Karpas-422 (cell line): ENCODE measurements at regions not wholly inside any gene's neighbourhood (a gene's known extent, or its start where the extent isn't known, plus 50 kb on each side); places are given as distances from the start of the nearest gene placed in this dataset.

Experiments used
- DNase-seq: peaks from one replicate; pipeline ENCODE4 v3.0.0-alpha.2; 2015
- H2AFZ ChIP-seq: fragments of 200-600 bp; sonication (generic); 2 replicates; pipeline ENCODE4 v1.6.1; 2014; ENCODE audit warnings: antibody characterized with exemption, low read length, mixed read lengths
- H3K27ac ChIP-seq: fragments of 200-600 bp; sonication (generic); 2 replicates; pipeline ENCODE4 v1.5.1; 2014; ENCODE audit warnings: mild to moderate bottlenecking, low read length, moderate library complexity
- H3K27me3 ChIP-seq: fragments of 200-600 bp; sonication (generic); 2 replicates; pipeline ENCODE4 v1.6.1; 2014; ENCODE audit warnings: low read length, mixed read lengths
- H3K36me3 ChIP-seq: fragments of 200-600 bp; sonication (generic); 2 replicates; pipeline ENCODE4 v1.6.1; 2014; ENCODE audit warnings: low read length, mixed read lengths; ENCODE audit not compliant: insufficient read depth
- H3K4me1 ChIP-seq: fragments of 200-600 bp; sonication (generic); 2 replicates; pipeline ENCODE4 v1.6.1; 2014; ENCODE audit warnings: mild to moderate bottlenecking, low read length, mixed read lengths
- H3K4me2 ChIP-seq: fragments of 200-600 bp; sonication (generic); 2 replicates; pipeline ENCODE4 v1.6.1; 2014; ENCODE audit warnings: low read length, low read depth, mild to moderate bottlenecking; ENCODE audit not compliant: poor library complexity, severe bottlenecking
- H3K4me3 ChIP-seq: fragments of 200-600 bp; sonication (generic); 2 replicates; pipeline ENCODE4 v1.5.1; 2014; ENCODE audit warnings: mild to moderate bottlenecking, antibody characterized with exemption, low read length, mixed read lengths
- H3K79me2 ChIP-seq: fragments of 200-600 bp; sonication (generic); 2 replicates; pipeline ENCODE4 v1.6.1; 2014; ENCODE audit warnings: mild to moderate bottlenecking, low read length, mixed read lengths
- H3K9ac ChIP-seq: fragments of 200-600 bp; sonication (generic); 2 replicates; pipeline ENCODE4 v1.6.0; 2014; ENCODE audit warnings: low read length
- H3K9me2 ChIP-seq: fragments of 200-600 bp; sonication (generic), shearing (Covaris generic); replicated peaks from 2 replicates; pipeline ENCODE4 v1.6.0; 2014; ENCODE audit warnings: mild to moderate bottlenecking, low read length, moderate library complexity; ENCODE audit not compliant: insufficient read depth
- H3K9me3 ChIP-seq: fragments of 300-700, 200-600 bp; sonication (generic); 2 replicates; pipeline ENCODE4 v1.6.1; 2014; ENCODE audit warnings: low read length, mixed read lengths
- H4K20me1 ChIP-seq: fragments of 200-600 bp; sonication (generic); 2 replicates; pipeline ENCODE4 v1.6.1; 2014; ENCODE audit warnings: mild to moderate bottlenecking, antibody characterized with exemption, low read length, low read depth; ENCODE audit not compliant: insufficient read depth

- peak; percentile 69 for DNase-seq
- H3K27ac ChIP-seq = no peak overlapping the region
Observed at GRCh38 chr12:19647806-19648556, 208.7 kb downstream of the AEBP2 start.

DNA sequence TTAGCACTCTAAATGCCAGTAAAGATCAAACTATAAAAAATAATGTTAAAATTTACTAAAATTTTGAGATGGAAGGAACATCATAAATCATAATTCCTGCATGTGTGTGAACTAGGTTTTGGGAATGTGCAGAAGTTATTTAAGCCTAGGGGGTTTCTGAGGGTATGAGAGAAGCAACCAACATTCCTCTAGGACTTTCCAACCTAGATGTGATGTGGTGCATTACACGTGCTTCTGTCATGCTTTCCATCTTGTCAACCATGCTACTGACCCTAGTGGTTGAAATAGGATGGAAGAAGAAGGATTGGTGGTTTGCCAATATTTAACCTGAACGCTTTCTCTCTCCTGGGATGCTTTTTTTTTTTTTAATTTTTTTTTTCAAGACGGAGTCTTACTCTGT is 209.3 kb downstream of the AEBP2 start:
- Histone ChIP-seq H3K4me1 (peaks cover 9% of the 10 kb centered on the region), H3K27ac (no peak overlapping the region), H3K27me3 (no peaks in the 10 kb centered on the region), H3K9me2 (no peaks in the 10 kb centered on the region), H2AFZ (0 out of 2 replicates have a peak overlapping the region, but pooled peaks have one; percentile 49), H3K4me3 (no peak overlapping the region), H3K36me3 (no peaks in the 10 kb centered on the region), H3K9me3 (no peaks in the 10 kb centered on the region), H4K20me1 (no peaks in the 10 kb centered on the region), H3K9ac (no peak overlapping the region), H3K79me2 (no peaks in the 10 kb centered on the region), H3K4me2 (no peak overlapping the region)
- no peak for DNase-seq

More at GRCh38 chr12:19647806-19648556, 208.7 kb downstream of the AEBP2 start:
- Histone ChIP-seq H3K4me3 (no peak overlapping the region), H4K20me1 (no peaks in the 10 kb centered on the region), H3K9me2 (no peaks in the 10 kb centered on the region), H3K9me3 (no peaks in the 10 kb centered on the region), H3K9ac (no peak overlapping the region), H3K4me1 (peaks cover 9% of the 10 kb centered on the region), H3K36me3 (no peaks in the 10 kb centered on the region), H3K4me2 (peak overlapping the region; percentile 36), H3K27me3 (no peaks in the 10 kb centered on the region), H3K79me2 (no peaks in the 10 kb centered on the region), H2AFZ (peak overlapping the region; percentile 49)

GRCh38 chr12:19652386-19652785 is 213.1 kb downstream of the AEBP2 start:
- Histone ChIP-seq H3K9me3 (no peaks in the 10 kb centered on the region), H3K27me3 (no peaks in the 10 kb centered on the region), H3K9ac (no peak overlapping the region), H3K27ac (no peak overlapping the region), H3K79me2 (no peaks in the 10 kb centered on the region), H3K4me3 (no peak overlapping the region), H4K20me1 (no peaks in the 10 kb centered on the region), H3K9me2 (no peaks in the 10 kb centered on the region), H3K4me1 (peaks cover 9% of the 10 kb centered on the region), H2AFZ (no peak overlapping the region), H3K4me2 (no peak overlapping the region), H3K36me3 (no peaks in the 10 kb centered on the region)
- no peak for DNase-seq

GRCh38 chr12:19654650-19655376 is 215.5 kb downstream of the AEBP2 start:
- Histone ChIP-seq H4K20me1 (no peaks in the 10 kb centered on the region), H3K27ac (no peak overlapping the region), H2AFZ (no peak overlapping the region), H3K36me3 (no peaks in the 10 kb centered on the region), H3K9me3 (no peaks in the 10 kb centered on the region), H3K27me3 (no peaks in the 10 kb centered on the region), H3K4me3 (no peak overlapping the region), H3K4me1 (no peaks in the 10 kb centered on the region), H3K9ac (no peak overlapping the region), H3K4me2 (no peak overlapping the region), H3K79me2 (no peaks in the 10 kb centered on the region), H3K9me2 (no peaks in the 10 kb centered on the region)
- DNase-seq = peak; percentile 32

DNA sequence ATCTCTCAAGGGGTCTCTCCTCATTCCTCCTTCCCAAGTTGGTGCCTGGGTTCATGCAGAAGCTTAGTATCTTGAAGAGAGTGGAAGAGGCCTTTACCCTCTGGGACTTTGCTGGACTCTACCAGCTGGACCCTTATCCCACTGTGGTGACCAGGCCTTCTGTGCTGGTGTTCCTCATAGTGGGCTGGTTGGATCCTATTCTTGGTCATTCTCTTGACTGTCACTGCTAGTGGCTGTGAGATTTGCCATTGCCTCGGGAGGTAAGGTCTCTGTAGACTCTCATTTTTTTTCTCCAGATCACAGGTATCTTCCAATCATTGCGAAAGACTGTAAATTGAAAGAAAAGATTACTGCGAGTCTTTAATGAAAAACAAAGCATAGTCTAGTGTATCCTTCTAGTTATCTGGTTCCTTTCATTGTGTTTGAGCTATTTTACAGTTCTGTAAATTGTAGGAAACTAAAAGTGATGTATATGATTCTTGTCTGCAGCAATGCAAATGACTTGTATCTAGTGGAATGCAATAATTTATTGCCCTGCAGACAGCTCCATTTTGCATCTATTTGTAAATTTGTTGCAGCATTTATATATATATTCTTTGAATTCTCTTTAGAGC is 217.9 kb downstream of the AEBP2 start:
- H3K4me3 ChIP-seq = no peak overlapping the region
- no peaks in the 10 kb centered on the region for H3K9me3 ChIP-seq
- no peak overlapping the region for H3K27ac ChIP-seq
- no peaks in the 10 kb centered on the region for H3K27me3 ChIP-seq
- no peaks in the 10 kb centered on the region for H4K20me1 ChIP-seq
- no peaks in the 10 kb centered on the region for H3K4me1 ChIP-seq
- no peak overlapping the region for H2AFZ ChIP-seq
- peak; percentile 26 for DNase-seq
- no peak overlapping the region for H3K9ac ChIP-seq
- H3K79me2 ChIP-seq = no peaks in the 10 kb centered on the region
- H3K9me2 ChIP-seq = no peaks in the 10 kb centered on the region
- H3K4me2 ChIP-seq = no peak overlapping the region
- no peaks in the 10 kb centered on the region for H3K36me3 ChIP-seq

GRCh38 chr12:19657732-19658130 is 218.4 kb downstream of the AEBP2 start:
- Histone ChIP-seq H3K27ac (no peak overlapping the region), H3K9me3 (no peaks in the 10 kb centered on the region), H3K4me2 (no peak overlapping the region), H3K79me2 (no peaks in the 10 kb centered on the region), H2AFZ (no peak overlapping the region), H3K36me3 (no peaks in the 10 kb centered on the region), H3K9ac (no peak overlapping the region), H3K27me3 (no peaks in the 10 kb centered on the region), H3K4me3 (no peak overlapping the region), H3K4me1 (no peaks in the 10 kb centered on the region), H3K9me2 (no peaks in the 10 kb centered on the region), H4K20me1 (no peaks in the 10 kb centered on the region)
- DNase-seq = peak; percentile 22

DNA sequence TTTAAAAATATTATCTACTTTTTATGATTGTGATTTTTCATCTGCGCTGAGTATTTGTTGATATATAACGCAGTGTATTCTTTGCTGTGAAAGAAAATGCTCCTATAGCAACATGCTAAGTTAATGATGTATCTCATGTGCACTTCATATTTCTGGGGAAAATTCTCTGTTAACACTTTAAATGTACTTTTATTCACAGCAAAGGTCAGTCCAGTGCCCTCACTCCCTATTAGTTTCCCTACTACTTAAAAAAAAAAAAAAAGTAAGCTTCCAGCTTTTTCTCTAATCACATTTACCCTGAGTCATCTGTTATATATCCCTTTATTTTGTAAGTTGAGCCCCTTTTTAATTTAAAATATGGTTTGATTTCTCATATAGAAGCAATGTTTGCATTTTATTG is 219.8 kb downstream of the AEBP2 start:
- H3K4me3 ChIP-seq = no peak overlapping the region

GRCh38 chr12:19659501-19659900 is 220.2 kb downstream of the AEBP2 start:
- Histone ChIP-seq H3K36me3 (no peaks in the 10 kb centered on the region), H3K4me1 (no peaks in the 10 kb centered on the region), H3K79me2 (no peaks in the 10 kb centered on the region), H4K20me1 (no peaks in the 10 kb centered on the region), H3K9me3 (no peaks in the 10 kb centered on the region), H3K27ac (no peak overlapping the region), H3K4me2 (no peak overlapping the region), H3K4me3 (no peak overlapping the region), H3K27me3 (no peaks in the 10 kb centered on the region), H3K9ac (no peak overlapping the region), H2AFZ (no peak overlapping the region), H3K9me2 (no peaks in the 10 kb centered on the region)
- DNase-seq = no peak

More for the DNA sequence above, 219.8 kb downstream of the AEBP2 start:
- H3K9me2 ChIP-seq = no peaks in the 10 kb centered on the region
- no peak for DNase-seq
- H3K9me3 ChIP-seq = no peaks in the 10 kb centered on the region
- no peaks in the 10 kb centered on the region for H3K79me2 ChIP-seq
- no peak overlapping the region for H3K27ac ChIP-seq
- H3K9ac ChIP-seq = no peak overlapping the region
- no peaks in the 10 kb centered on the region for H3K27me3 ChIP-seq
- no peaks in the 10 kb centered on the region for H4K20me1 ChIP-seq
- no peak overlapping the region for H2AFZ ChIP-seq
- H3K4me2 ChIP-seq = no peak overlapping the region
- no peaks in the 10 kb centered on the region for H3K36me3 ChIP-seq
- no peaks in the 10 kb centered on the region for H3K4me1 ChIP-seq
